Mucosa of descending colon (tissue), 3 donors: ENCODE measurements at regions not wholly inside any gene's neighbourhood (a gene's known extent, or its start where the extent isn't known, plus 50 kb on each side); places are given as distances from the start of the nearest gene placed in this dataset.

Experiments
- ATAC-seq: fragments of 200-7000 bp; cut with Tn5 transposase; one replicate; pipeline ENCODE4 v1.9.1; 2020; ENCODE audit warnings: mild to moderate bottlenecking, moderate library complexity
- DNase-seq, 3 donors: peaks; one replicate each; pipeline ENCODE4 v3.0.0-alpha.2; 2020
- H3K36me3 ChIP-seq: fragments of 200-600 bp; one replicate; pipeline ENCODE4 v1.8.0; 2021; ENCODE audit warnings: low read depth, mild to moderate bottlenecking
- H3K4me1 ChIP-seq: fragments of 200-600 bp; one replicate; pipeline ENCODE4 v1.8.0; 2021; ENCODE audit warnings: low read depth, mild to moderate bottlenecking
- H3K4me3 ChIP-seq: fragments of 200-600 bp; one replicate; pipeline ENCODE4 v1.8.0; 2021; ENCODE audit warnings: mild to moderate bottlenecking
- H3K9me3 ChIP-seq: fragments of 200-600 bp; one replicate; pipeline ENCODE4 v1.8.0; 2021; ENCODE audit warnings: mild to moderate bottlenecking
- intact Hi-C, 2 donors: fragments of 100-400 bp; cut with DNase I in 1 of 2; cut with micrococcal nuclease in 1 of 2; formaldehyde crosslinking; loops; one replicate each; pipeline versions ENCODE4 v1.11.0 to v1.11.1; 2022; cut with DNase I, micrococcal nuclease
- TF ChIP-seq, protein P1 (sequence below): fragments of 200-600 bp; IDR thresholded peaks from one replicate; pipeline ENCODE4 v1.8.0; 2022; ENCODE audit warnings: antibody characterized with exemption, mild to moderate bottlenecking
- donor health status: DM: no; HTN: no; CAD: no; lungs with moderate emphysema.
- donor health status: DM: no; HTN: no; CAD: no.
- donor health status: DM: no; HTN: yes; CAD: no.

- intact Hi-C loops: no loop called here
- TF ChIP-seq, protein P1, sequence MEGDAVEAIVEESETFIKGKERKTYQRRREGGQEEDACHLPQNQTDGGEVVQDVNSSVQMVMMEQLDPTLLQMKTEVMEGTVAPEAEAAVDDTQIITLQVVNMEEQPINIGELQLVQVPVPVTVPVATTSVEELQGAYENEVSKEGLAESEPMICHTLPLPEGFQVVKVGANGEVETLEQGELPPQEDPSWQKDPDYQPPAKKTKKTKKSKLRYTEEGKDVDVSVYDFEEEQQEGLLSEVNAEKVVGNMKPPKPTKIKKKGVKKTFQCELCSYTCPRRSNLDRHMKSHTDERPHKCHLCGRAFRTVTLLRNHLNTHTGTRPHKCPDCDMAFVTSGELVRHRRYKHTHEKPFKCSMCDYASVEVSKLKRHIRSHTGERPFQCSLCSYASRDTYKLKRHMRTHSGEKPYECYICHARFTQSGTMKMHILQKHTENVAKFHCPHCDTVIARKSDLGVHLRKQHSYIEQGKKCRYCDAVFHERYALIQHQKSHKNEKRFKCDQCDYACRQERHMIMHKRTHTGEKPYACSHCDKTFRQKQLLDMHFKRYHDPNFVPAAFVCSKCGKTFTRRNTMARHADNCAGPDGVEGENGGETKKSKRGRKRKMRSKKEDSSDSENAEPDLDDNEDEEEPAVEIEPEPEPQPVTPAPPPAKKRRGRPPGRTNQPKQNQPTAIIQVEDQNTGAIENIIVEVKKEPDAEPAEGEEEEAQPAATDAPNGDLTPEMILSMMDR: no peak
Observed at GRCh38 chr12:41944216-41944615, 200.5 kb downstream of the GXYLT1 start.

DNA sequence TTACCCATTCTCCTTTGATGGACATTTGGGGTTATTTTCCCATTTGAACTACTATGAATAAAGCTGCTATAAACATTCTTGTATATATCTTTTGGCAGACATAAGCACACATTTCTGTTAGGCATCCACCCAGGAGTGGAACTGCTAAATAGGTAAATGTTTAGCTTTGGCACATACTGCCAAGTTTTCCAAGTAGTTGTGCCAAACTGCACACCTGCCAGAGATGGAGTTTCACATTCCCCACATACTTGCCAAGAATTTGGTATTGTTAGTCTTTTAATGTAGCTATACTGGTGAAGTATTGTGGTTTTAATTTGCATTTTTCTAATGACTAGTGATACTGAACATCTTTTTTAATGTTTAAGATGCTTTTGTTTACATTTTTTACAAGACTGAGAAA, 201.0 kb downstream of the GXYLT1 start:
- DNase-seq: no peak
- no peak for ATAC-seq
- Histone ChIP-seq H3K9me3 (peaks cover 12% of the 10 kb centered on the region), H3K4me3 (no peak overlapping the region), H3K36me3 (no peaks in the 10 kb centered on the region), H3K4me1 (no peaks in the 10 kb centered on the region)
- intact Hi-C loops: no loop called here
- TF ChIP-seq, protein P1: no peak

More at GRCh38 chr12:41944216-41944615, 200.5 kb downstream of the GXYLT1 start:
- Histone ChIP-seq H3K4me3 (no peak overlapping the region), H3K9me3 (peaks cover 12% of the 10 kb centered on the region), H3K36me3 (no peaks in the 10 kb centered on the region), H3K4me1 (no peaks in the 10 kb centered on the region)
- no peak for ATAC-seq
- DNase-seq: no peak

DNA sequence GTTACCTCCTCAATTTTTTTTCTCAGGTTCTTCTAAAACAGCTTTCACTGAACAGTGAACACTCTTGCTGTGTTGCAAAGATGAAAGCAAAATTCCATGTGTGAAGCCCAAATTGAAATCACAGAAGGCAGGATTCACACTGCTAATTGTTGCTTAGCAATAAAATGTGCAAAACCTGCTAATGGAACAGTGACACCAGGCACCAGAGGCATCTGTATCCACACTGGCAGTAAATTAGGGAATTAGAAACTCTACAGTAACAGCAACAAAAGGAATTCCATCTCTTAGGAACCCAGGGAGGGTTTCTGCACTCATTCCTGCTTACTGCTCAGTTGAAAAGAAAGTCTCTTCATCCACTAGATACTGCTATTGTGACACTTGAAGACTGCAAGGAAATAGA, 202.3 kb downstream of the GXYLT1 start:
- Histone ChIP-seq H3K4me1 (no peaks in the 10 kb centered on the region), H3K9me3 (peaks cover 12% of the 10 kb centered on the region), H3K36me3 (no peaks in the 10 kb centered on the region), H3K4me3 (no peak overlapping the region)
- intact Hi-C loops: no loop called here
- DNase-seq: no peak
- TF ChIP-seq, protein P1: no peak
- ATAC-seq: no peak

GRCh38 chr12:41941079-41941478, 203.6 kb downstream of the GXYLT1 start:
- peaks cover 6% of the 10 kb centered on the region for H3K9me3 ChIP-seq
- intact Hi-C loops: no loop called here
- no peak for ATAC-seq
- no peaks in the 10 kb centered on the region for H3K4me1 ChIP-seq
- TF ChIP-seq, protein P1: no peak
- H3K36me3 ChIP-seq: no peaks in the 10 kb centered on the region
- H3K4me3 ChIP-seq: no peak overlapping the region
- DNase-seq: no peak

DNA sequence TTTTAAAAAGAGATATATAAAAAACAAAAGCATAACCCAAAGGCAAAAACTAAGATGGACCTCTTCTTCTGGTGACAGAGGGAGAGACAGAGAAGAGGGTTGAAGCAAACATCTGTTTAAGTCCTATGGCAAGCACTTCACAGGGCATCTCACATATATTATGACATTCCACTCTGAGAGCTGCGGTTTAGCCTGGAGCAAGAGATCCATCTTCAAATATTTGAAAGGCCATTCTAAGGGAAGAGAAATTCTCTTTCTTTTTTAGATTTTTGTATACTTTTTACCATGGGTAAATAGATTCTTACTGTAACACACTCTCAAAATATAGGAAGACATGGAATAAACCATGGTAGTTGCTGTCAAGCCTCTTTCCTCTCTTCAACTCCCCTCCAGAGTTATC, 204.1 kb downstream of the GXYLT1 start:
- peaks cover under 1% of the 10 kb centered on the region for H3K9me3 ChIP-seq
- DNase-seq (no peak), ATAC-seq (no peak)
- no peaks in the 10 kb centered on the region for H3K4me1 ChIP-seq
- TF ChIP-seq, protein P1: no peak
- intact Hi-C loops: no loop called here
- no peak overlapping the region for H3K4me3 ChIP-seq
- no peaks in the 10 kb centered on the region for H3K36me3 ChIP-seq

GRCh38 chr12:41936333-41936732, 208.3 kb downstream of the GXYLT1 start:
- ATAC-seq: no peak
- intact Hi-C loops: no loop called here

More at GRCh38 chr12:41936333-41936732, 208.3 kb downstream of the GXYLT1 start:
- Histone ChIP-seq H3K36me3 (no peaks in the 10 kb centered on the region), H3K4me3 (no peak overlapping the region), H3K9me3 (no peaks in the 10 kb centered on the region), H3K4me1 (peaks cover 4% of the 10 kb centered on the region)
- no peak for DNase-seq
- TF ChIP-seq, protein P1: no peak
